NCI-H774 (cell line): ENCODE measurements at regions not wholly inside any gene's neighbourhood (a gene's known extent, or its start where the extent isn't known, plus 50 kb on each side); places are given as distances from the start of the nearest gene placed in this dataset.

Experiments used
- DNase-seq: peaks from one replicate; lab custom pipeline; 2025; lab: John Stamatoyannopoulos, UW

DNA sequence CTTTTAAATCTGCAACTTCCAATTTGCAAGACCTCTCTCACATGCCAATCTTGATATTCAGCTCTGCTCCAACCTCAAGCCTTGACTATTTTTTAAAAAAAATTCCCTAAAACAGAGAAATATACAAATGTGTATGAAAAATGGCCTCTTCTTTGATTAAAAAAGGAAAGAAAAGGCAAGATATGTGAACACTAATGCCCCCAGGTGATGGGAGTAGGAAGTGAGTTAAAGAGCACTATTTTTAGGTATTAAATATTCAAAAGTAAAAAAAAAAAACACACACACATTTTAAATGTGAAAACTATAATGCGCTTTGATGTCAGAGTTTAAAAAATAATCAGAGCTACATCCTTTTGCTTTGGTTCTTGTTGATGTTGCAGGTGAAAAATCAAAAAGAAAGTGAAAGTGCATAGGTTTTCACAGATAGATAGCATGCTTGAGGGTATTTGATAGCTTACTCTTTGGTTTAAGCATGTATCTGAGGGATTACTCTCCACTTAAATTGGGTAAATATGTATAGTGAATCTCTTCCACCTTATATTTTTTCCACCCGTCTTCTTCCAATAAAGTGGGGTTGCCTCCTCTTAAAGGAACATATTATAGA is 406.0 kb upstream of the POU3F3 start:
- DNase-seq, result peak; percentile 16

GRCh38 chr2:104448661-104449440 is 405.1 kb upstream of the POU3F3 start:
- no peak for DNase-seq

GRCh38 chr2:104452558-104452957 is 401.4 kb upstream of the POU3F3 start:
- no peak for DNase-seq

DNA sequence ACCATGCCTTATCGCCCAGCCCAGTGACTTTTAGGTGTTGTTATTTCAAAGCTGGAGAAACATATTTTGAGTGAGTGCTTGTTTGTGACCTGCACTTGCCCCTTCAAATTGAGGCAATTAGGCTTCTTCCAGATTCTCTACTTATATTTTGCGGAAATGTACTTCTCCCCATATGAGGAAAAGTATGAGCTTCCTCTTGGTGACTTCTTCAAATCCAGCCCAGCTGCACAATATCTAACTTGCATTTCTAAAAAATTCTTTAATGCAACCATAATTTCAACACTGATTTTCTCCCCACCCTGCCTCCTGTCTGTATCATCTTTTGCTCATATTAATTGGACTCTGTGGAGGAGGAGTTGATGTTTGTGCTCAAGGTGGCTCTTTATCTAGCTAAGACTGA is 391.2 kb upstream of the POU3F3 start:
- no peak for DNase-seq

DNA sequence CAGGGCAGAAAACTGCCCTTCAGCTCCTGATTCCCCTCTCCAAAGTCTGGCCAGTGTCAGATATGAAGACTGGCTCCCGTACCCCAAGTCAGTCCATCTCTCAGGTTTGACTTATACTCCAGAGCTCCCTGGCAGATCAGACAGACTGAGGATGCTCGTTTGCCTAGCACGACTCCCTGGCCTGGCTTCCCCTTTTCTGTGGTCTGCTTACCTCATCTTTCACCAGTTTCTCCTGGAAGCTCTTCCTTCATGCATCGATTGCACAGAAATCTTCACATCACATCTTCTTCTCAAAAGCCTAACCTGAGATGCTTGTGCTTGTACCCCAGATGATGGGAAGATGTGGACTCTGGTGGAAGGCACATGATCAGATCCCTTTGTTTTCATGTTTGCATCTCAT is 387.9 kb upstream of the POU3F3 start:
- no peak for DNase-seq

- no peak for DNase-seq
These were observed 385.1 kb upstream of the POU3F3 start for GRCh38 chr2:104468846-104469245.

- DNase-seq, result no peak
These were observed 381.8 kb upstream of the POU3F3 start for GRCh38 chr2:104472076-104472475.

- DNase-seq, result no peak
These were observed 380.4 kb upstream of the POU3F3 start for GRCh38 chr2:104473546-104473945.

DNA sequence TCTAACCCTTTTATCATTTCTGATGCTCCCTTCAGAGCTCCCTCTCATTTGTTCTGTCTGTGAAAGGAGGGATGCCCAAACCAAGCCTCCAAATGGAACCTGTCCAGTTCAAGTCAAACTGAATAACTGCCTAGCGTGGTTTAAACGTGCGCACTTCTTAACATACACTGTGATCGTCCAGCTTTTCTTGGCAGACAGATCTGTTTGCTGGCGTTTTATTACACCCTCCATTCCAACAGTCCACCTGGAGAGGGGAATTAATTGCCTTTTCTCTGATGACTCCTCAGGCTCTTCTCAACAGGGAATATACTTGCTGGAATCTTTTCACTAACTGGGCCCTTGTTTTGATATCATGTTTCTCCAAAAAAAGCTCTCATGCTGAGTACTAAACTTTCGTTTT is 379.2 kb upstream of the POU3F3 start:
- no peak for DNase-seq

DNA sequence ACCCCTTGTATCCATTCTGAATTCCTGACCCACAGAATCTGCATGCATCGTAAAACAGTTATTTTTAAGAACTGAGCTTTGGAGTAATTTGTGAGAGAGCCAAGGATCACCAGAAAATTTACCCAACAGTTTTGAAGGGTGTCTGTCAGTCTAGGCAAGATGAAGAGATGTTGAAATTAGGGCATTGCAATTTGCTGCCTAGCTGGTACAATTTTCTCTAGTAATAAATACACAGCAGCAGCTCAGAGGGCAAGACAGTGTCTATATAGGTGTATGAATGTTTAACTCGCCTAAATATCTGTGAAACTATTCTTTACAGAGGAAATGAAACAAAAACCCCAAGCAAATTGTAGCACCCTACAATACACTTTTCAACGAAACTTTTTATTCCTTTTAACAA is 377.8 kb upstream of the POU3F3 start:
- DNase-seq, result no peak

DNA sequence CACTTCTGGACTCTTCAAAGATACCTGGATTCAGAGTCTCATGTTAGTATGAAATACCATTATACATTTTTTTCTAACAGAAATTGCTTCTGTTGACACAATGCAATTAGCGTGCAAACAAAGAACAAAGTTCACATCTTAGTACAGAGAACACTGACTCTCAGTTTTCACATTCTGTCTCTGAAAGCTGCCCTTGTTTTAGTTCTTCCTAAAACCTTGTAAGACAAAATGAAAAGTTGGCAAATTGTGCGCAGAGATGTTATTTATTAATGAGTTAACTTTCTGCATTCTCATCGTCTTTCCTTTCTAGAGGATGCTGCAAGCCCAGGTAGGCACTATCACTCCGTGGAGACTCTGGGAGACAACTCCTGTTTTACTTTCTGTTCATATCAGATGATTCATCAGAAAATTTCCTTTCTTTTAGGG is 377.3 kb upstream of the POU3F3 start:
- no peak for DNase-seq

DNA sequence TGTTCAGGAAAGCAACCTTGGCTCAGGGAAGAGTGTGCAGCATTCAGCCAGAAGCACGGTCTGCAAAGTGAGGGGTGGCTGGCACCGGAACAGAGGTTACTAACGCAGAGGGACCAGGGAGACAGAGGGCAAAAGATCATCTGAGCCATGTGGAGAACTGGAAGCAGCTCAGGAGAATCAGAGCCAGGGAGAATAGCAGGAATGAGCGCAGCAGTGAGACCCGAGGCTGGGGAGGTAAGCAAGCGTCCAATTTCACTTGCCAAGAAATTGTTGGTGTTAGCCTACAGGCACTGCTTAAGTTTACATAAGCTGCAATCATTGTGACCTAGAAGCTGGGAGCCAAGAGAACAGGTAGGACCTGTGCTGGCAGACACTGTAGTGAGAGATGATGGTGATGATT is 372.6 kb upstream of the POU3F3 start:
- no peak for DNase-seq

DNA sequence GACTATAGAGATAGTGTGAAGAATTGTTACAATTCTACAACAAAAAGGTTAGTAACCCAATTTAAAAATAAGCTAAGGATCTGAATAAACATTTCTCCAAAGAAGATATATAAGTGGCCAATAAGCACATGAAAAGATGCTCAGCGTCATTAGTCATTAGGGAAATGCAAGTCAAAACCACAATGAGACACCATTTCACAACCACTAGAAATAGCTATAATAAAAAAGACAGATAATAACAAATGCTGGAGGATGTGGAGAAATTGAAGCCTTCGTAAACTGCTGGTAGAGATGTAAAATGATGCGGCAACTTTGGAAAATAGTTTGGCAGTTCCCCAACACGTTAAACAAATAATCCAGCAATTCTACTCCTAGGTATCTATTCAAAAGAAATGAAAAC is 366.5 kb upstream of the POU3F3 start:
- DNase-seq, result no peak

DNA sequence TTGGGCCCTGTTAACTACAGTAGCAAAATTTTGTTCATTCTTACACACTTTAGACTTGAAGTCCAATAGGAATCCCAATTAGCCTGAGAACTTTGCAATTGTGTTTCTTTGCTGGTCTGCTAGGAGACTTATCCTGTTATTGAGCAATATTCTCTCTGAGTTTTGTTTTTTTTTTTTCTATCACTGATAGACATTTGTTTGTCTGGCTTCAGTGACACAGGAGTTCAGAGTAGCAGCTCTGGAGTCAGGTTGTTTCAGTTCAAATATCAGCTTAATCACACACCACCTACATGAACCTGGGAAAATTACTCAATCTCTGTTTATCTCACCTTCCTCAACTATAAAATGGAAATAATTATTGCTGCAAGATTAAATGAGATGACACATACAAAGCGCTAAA is 360.2 kb upstream of the POU3F3 start:
- no peak for DNase-seq

GRCh38 chr2:104501342-104501741 is 352.6 kb upstream of the POU3F3 start:
- DNase-seq, result no peak

DNA sequence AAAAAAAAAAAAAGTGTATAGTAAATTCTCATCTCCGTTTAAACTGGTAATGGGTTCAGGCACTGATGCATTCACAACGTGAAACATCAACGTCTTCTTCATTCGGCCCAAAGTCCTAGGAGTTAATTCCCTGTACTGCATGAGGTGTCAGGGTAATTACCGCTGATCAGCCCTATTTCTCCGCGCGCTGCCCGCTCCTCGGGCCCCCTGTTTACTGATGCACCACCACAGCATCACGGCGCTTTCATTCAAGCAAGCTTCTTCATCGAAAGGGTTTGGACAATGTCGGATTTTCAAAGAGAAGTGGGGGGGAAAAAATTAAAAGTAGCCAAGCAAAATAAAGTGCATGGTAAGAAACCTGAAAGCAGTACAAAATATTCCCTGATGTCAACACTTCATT is 352.0 kb upstream of the POU3F3 start:
- no peak for DNase-seq

- DNase-seq, result no peak
These were observed 351.0 kb upstream of the POU3F3 start for GRCh38 chr2:104502901-104503300.

DNA sequence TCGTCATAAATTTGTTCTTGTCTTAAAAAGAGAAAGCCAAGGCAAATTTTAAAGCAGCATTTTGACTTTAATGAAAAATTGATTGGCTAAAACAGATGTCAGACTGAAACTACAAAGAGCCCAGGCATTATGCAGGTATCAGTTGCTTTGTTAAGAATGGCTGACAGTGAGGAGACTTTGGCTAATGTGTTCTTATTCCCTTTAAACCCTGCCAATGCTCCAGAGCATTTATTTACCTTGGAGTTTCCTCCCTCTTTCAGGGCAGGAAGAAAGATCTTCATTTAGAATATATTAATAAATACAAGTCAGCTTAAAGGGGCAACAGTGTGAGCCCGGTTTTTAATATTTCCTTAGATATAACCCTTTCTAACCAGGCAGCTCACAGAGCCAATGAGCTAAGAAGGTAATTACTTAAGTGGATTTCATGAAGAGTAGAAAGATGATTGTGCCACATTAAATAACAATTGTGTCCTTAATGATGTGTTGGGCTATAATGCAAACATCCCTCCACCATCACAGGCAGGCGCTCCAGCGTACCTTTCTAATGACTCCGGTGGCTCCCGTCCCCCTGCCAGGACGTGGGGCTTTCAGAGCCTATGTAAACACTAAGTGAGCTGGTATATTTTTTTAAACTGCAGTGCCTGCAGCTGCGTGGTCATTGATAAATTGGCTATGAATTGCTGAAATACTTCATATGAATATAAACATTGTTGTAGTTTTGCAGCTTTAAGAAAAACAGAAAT is 349.4 kb upstream of the POU3F3 start:
- peak; percentile 27 for DNase-seq

DNA sequence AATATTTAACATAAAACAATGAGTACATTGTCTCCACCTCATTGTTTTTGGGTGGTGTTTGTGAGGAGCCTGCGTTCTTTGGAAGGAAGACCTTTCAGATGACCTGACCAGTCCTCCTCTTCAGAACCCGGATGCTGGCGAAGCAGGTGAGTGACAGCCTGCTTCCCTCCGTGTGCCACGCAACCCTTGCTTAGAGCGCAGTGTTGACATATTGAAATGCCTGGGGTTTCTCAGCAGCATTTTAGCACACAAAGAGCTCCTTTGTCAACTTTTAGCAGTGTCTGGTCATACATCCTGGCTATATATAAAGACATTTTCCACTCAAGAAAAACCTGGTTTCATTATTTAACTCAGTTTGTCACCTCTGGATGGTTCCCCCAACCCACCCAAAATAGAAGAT is 335.7 kb upstream of the POU3F3 start:
- no peak for DNase-seq

DNA sequence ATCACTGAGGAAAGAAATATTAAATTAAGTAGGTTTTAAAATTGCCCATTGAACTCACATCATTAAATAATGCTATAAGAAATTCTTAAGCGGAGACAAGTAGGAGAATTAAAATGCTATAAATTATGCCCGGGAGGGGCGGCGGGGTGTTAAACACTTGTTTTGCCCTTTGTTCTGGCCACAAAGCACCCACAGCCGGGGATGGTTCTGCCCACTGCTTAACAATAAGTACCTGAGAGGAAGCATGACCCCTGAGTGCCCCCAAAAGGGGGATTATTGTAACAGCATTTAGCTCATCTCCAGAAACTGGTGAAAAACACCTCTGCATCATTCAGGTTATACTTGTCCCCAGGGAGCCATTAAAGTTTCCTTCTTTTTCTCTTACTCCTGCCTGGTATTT is 332.7 kb upstream of the POU3F3 start:
- DNase-seq, result no peak

- DNase-seq, result no peak
These were observed 330.0 kb upstream of the POU3F3 start for GRCh38 chr2:104523921-104524320.

DNA sequence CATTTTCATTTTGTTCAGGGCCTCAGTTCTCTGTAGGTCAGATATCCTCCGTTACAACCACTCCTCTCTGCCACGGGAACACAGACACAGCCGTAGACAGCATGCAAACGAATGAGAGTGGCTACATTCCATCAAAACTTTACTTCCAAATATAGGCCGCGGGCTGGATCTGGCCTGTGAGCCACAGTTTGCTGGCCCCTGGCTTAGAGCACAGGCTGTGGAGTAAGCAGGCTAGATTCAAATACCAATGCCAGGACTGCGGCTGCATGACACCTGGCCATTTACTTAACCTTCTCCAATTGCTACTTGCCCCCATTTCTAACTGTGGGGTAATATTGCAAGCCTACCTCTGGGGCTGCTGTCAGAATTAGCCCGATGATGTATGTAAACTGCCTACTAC is 325.8 kb upstream of the POU3F3 start:
- DNase-seq, result no peak

DNA sequence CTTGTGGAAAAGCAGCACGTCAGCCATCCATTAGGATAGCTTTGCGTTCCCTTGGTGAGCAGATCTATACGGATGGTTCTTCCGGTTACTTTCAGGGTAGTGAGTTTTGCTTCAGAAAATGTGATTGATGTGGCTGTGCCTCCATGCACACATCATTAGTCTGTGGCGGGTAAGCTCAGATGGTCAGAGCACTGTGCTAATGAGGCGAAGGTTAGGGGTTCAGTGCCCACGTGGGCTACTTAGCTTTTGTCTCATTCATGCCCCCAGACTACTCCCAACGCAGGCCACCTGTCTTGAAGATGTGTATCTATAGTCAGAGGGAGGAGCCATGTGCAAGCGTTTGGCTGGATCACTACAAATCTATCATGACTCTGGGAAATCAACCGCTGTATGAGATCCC is 322.8 kb upstream of the POU3F3 start:
- no peak for DNase-seq
